Stimulated activated CD8-positive, alpha-beta memory T cell treated with anti-CD3 and anti-CD28 coated beads, Interleukin-7, amount 100 ng/mL, for 4 hours (primary cell): ENCODE measurements at regions not wholly inside any gene's neighbourhood (a gene's known extent, or its start where the extent isn't known, plus 50 kb on each side); places are given as distances from the start of the nearest gene placed in this dataset.

Source experiments
- DNase-seq, 2 donors: peaks; one replicate each; pipeline ENCODE4 v3.0.0-alpha.2; 2020; ENCODE audit warnings: low read depth in 2 of 2

- DNase-seq: no peak
These were observed 92.6 kb downstream of the TTC32 start for GRCh38 chr2:19809206-19809605.

GRCh38 chr2:19807866-19808265 lies 93.9 kb downstream of the TTC32 start:
- no peak for DNase-seq

GRCh38 chr2:19807346-19807745 lies 94.4 kb downstream of the TTC32 start:
- no peak for DNase-seq

- DNase-seq: no peak
These were observed 95.2 kb downstream of the TTC32 start for GRCh38 chr2:19806591-19806990.

- DNase-seq: no peak
These were observed 95.7 kb downstream of the TTC32 start for GRCh38 chr2:19806131-19806530.

GRCh38 chr2:19805266-19805665 lies 96.5 kb downstream of the TTC32 start:
- no peak for DNase-seq

GRCh38 chr2:19804639-19805260 lies 97.0 kb downstream of the TTC32 start:
- no peak for DNase-seq

- DNase-seq: no peak
These were observed 99.5 kb downstream of the TTC32 start for GRCh38 chr2:19802086-19802841.

- DNase-seq: no peak
These were observed 100.3 kb downstream of the TTC32 start for GRCh38 chr2:19801367-19802080.

- DNase-seq: no peak
These were observed 101.0 kb downstream of the TTC32 start for GRCh38 chr2:19800796-19801195.

- no peak for DNase-seq
These were observed 101.7 kb downstream of the TTC32 start for GRCh38 chr2:19799881-19800780.

- DNase-seq: no peak
These were observed 103.9 kb downstream of the TTC32 start for GRCh38 chr2:19797871-19798270.

- no peak for DNase-seq
These were observed 104.5 kb downstream of the TTC32 start for GRCh38 chr2:19797243-19797810.

GRCh38 chr2:19796035-19796695 lies 105.6 kb downstream of the TTC32 start:
- no peak for DNase-seq

- DNase-seq: no peak
These were observed 108.5 kb downstream of the TTC32 start for GRCh38 chr2:19793132-19793750.

- no peak for DNase-seq
These were observed 111.5 kb downstream of the TTC32 start for GRCh38 chr2:19790291-19790690.

- DNase-seq: no peak
These were observed 114.6 kb downstream of the TTC32 start for GRCh38 chr2:19787134-19787533.

GRCh38 chr2:19786408-19787058 lies 115.2 kb downstream of the TTC32 start:
- DNase-seq: no peak

GRCh38 chr2:19785867-19786266 lies 115.9 kb downstream of the TTC32 start:
- DNase-seq: no peak

- no peak for DNase-seq
These were observed 116.3 kb downstream of the TTC32 start for GRCh38 chr2:19785447-19785846.
